Glutamatergic neuron (in vitro differentiated cells): ENCODE measurements at regions not wholly inside any gene's neighbourhood (a gene's known extent, or its start where the extent isn't known, plus 50 kb on each side); places are given as distances from the start of the nearest gene placed in this dataset.
"Not testable (repeated sequence)": the region's sequence is repeated elsewhere in the genome, so short reads cannot be mapped to it uniquely, and the experiment has no call there.

Source experiments
- DNase-seq: peaks from one replicate; pipeline ENCODE4 v3.0.0; 2022
- H3K27ac Mint-ChIP-seq: one replicate; pipeline ENCODE4 v1.8.0; 2020; ENCODE audit warnings: mild to moderate bottlenecking, mixed read lengths, inconsistent platforms; ENCODE audit not compliant: unreplicated experiment
- H3K27me3 Mint-ChIP-seq: one replicate; pipeline ENCODE4 v1.8.0; 2020; ENCODE audit warnings: mild to moderate bottlenecking, moderate library complexity, mixed read lengths, inconsistent platforms; ENCODE audit not compliant: unreplicated experiment
- H3K36me3 Mint-ChIP-seq: one replicate; pipeline ENCODE4 v1.8.0; 2020; ENCODE audit warnings: mild to moderate bottlenecking, mixed read lengths, inconsistent platforms; ENCODE audit not compliant: unreplicated experiment
- H3K4me1 Mint-ChIP-seq: one replicate; pipeline ENCODE4 v1.8.0; 2020; ENCODE audit warnings: mild to moderate bottlenecking, low read depth, mixed read lengths, inconsistent platforms; ENCODE audit not compliant: unreplicated experiment
- H3K4me3 Mint-ChIP-seq: one replicate; pipeline ENCODE4 v1.8.0; 2020; ENCODE audit warnings: mild to moderate bottlenecking, mixed read lengths, inconsistent platforms; ENCODE audit not compliant: unreplicated experiment
- H3K9me3 Mint-ChIP-seq: one replicate; pipeline ENCODE4 v1.8.0; 2020; ENCODE audit warnings: mild to moderate bottlenecking, moderate library complexity, mixed read lengths, inconsistent platforms; ENCODE audit not compliant: unreplicated experiment
- TF ChIP-seq, protein P1 (sequence below): fragments of 200-600 bp; sonication (generic); IDR thresholded peaks from one replicate; pipeline ENCODE4 v1.5.0; 2021; ENCODE audit not compliant: partially characterized antibody, unreplicated experiment

DNA sequence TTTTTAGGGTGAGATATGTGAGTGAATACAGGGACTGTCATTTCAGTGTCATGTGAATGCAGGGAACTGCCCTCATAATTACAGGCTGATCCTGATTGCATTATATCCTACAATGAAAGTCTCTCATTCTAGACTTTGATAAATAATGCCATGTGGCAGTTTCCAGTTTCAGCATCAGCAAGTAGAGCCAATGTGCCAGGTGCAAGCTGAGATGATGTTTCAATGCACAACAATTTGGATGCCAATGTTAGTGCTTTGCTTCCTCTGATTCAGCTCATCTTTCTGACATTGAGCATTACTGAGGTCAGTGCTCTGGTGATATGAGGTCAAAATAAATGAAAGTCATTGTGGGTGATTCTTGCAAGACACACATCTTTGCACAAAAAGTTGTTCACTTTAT is 63.7 kb upstream of the TFPI start:
- no peaks in the 10 kb centered on the region for H3K36me3 Mint-ChIP-seq
- peaks cover 8% of the 10 kb centered on the region for H3K4me1 Mint-ChIP-seq
- H3K9me3 Mint-ChIP-seq: peaks cover 2% of the 10 kb centered on the region
- DNase-seq: no peak
- TF ChIP-seq, protein P1, sequence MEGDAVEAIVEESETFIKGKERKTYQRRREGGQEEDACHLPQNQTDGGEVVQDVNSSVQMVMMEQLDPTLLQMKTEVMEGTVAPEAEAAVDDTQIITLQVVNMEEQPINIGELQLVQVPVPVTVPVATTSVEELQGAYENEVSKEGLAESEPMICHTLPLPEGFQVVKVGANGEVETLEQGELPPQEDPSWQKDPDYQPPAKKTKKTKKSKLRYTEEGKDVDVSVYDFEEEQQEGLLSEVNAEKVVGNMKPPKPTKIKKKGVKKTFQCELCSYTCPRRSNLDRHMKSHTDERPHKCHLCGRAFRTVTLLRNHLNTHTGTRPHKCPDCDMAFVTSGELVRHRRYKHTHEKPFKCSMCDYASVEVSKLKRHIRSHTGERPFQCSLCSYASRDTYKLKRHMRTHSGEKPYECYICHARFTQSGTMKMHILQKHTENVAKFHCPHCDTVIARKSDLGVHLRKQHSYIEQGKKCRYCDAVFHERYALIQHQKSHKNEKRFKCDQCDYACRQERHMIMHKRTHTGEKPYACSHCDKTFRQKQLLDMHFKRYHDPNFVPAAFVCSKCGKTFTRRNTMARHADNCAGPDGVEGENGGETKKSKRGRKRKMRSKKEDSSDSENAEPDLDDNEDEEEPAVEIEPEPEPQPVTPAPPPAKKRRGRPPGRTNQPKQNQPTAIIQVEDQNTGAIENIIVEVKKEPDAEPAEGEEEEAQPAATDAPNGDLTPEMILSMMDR: no peak
- H3K27me3 Mint-ChIP-seq: no peaks in the 10 kb centered on the region
- no peak overlapping the region for H3K27ac Mint-ChIP-seq
- H3K4me3 Mint-ChIP-seq: no peak overlapping the region

DNA sequence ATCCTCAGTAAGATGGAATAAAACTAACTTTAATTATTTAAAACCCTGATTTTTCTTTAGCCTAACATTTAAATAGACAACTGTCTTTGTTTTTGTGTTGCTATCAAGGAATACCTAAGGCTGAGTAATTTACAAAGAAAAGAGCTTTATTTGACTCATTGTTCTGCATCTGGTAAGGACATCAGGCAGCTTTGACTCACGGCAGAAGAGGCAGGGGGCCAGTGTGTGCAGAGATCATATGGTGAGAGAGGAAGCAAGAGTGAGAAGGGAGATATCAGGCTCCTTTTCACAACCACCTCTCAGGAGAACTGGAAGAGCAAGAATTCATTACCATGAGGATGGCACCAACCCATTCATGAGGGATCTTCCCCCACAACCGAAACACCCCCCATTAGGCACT is 64.6 kb upstream of the TFPI start:
- Mint-ChIP-seq H3K27ac (no peak overlapping the region), H3K27me3 (no peaks in the 10 kb centered on the region), H3K9me3 (peaks cover 2% of the 10 kb centered on the region), H3K4me1 (peaks cover 8% of the 10 kb centered on the region), H3K36me3 (no peaks in the 10 kb centered on the region), H3K4me3 (no peak overlapping the region)
- DNase-seq: no peak
- TF ChIP-seq, protein P1: no peak

DNA sequence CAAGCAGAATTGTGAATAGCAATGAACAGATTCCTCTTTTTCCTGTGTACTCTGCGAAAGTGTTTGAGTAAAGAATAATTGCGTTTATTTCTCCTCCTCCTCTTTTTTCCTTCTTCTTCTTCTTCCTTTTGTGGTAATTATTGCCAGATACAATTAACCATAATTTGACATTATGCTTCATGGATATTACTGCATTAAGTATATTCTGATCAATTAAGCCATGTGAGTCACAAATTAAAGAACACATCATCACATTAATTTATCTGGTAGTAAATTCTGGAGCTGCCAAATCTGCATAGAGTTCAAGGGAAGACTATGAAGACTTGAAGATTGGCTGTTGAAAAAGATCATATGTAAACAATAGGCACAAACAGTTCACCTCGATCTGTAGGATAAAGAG is 72.9 kb upstream of the TFPI start:
- H3K4me1 Mint-ChIP-seq: no peaks in the 10 kb centered on the region
- H3K27me3 Mint-ChIP-seq: peaks cover 4% of the 10 kb centered on the region
- H3K9me3 Mint-ChIP-seq: peaks cover 3% of the 10 kb centered on the region
- no peaks in the 10 kb centered on the region for H3K36me3 Mint-ChIP-seq
- TF ChIP-seq, protein P1: no peak
- no peak overlapping the region for H3K27ac Mint-ChIP-seq
- no peak overlapping the region for H3K4me3 Mint-ChIP-seq
- no peak for DNase-seq

DNA sequence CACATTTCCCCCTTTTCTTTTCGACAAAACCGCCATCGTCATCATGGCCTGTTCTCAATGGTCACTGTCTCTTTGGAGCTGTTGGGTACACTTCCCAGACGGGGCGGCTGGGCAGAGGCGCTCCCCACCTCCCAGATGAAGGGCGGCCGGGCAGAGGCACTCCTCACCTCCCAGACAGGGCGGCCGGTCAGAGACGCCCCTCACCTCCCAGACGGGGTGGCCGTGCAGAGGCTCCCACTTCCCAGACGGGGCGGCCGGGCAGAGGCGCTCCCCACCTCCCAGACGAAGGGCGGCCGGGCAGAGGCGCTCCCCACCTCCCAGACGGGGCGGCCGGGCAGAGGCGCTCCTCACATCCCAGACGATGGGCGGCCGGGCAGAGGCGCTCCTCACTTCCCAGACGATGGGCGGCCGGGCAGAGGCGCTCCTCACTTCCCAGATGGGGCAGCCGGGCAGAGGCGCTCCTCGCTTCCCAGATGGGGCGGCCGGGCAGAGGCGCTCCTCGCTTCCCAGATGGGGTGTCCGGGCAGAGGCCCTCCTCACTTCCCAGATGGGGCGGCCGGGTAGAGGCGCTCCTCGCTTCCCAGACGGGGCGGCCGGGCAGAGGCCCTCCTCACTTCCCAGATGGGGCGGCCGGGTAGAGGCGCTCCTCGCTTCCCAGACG is 82.6 kb upstream of the TFPI start:
- H3K4me3 Mint-ChIP-seq, DNase-seq, H3K9me3 Mint-ChIP-seq, H3K27me3 Mint-ChIP-seq, H3K27ac Mint-ChIP-seq, H3K36me3 Mint-ChIP-seq, H3K4me1 Mint-ChIP-seq: not testable (repeated sequence)

DNA sequence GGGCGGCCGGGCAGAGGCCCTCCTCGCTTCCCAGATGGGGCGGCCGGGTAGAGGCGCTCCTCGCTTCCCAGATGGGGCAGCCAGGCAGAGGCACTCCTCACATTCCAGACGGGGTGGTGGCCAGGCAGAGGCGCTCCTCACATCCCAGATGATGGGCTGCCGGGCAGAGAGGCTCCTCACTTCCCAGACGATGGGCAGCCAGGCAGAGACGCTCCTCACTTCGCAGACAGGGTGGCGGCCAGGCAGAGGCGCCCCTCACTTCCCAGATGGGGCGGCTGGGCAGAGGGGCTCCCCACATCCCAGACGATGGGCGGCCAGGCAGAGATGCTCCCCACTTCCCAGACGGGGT is 83.1 kb upstream of the TFPI start:
- DNase-seq, H3K9me3 Mint-ChIP-seq, H3K4me3 Mint-ChIP-seq, H3K4me1 Mint-ChIP-seq, H3K27me3 Mint-ChIP-seq, H3K27ac Mint-ChIP-seq, H3K36me3 Mint-ChIP-seq: not testable (repeated sequence)

DNA sequence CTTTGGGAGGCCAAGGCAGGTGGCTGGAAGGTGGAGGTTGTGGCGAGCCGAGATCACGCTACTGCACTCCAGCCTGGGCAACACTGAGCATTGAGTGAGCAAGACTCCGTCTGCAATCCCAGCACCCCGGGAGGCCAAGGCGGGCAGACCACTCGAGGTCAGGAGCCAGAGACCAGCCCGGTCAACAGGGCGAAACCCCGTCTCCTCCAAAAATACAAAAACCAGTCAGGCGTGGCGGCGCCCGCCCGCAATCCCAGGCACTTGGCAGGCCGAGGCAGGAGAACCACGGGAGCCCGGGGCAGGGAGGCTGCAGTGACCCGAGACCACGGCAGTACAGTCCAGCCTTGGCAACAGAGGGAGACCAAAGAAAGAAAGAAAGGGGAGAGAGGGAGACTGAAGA is 83.5 kb upstream of the TFPI start:
- not testable (repeated sequence) for H3K9me3 Mint-ChIP-seq, DNase-seq, H3K27ac Mint-ChIP-seq, H3K4me1 Mint-ChIP-seq, H3K36me3 Mint-ChIP-seq, H3K27me3 Mint-ChIP-seq, H3K4me3 Mint-ChIP-seq
